WTC11 (cell line): ENCODE measurements at regions not wholly inside any gene's neighbourhood (a gene's known extent, or its start where the extent isn't known, plus 50 kb on each side); places are given as distances from the start of the nearest gene placed in this dataset.
A peak's percentile ranks its signal among the peaks of the same experiment; 100 is the strongest.

Experiments used
- ATAC-seq: fragments of 200-7000 bp; cut with Tn5 transposase; 2 replicates; pipeline ENCODE4 v1.10.0; 2021; ENCODE audit warnings: mild to moderate bottlenecking, moderate library complexity
- CTCF ChIA-PET: fragments of 300-600 bp; sonication (Branson Sonifier 250); formaldehyde crosslinking; loops from one replicate; lab custom pipeline; 2021; ENCODE audit warnings: antibody characterized with exemption; lab: Charles Lee
- POLR2A ChIA-PET: fragments of 350-600 bp; sonication (Branson Sonifier 250); formaldehyde crosslinking; loops from one replicate; lab custom pipeline; 2021; ENCODE audit warnings: antibody characterized with exemption; lab: Charles Lee
- DNase-seq: peaks from one replicate; pipeline ENCODE4 v3.0.0; 2021; ENCODE audit warnings: low spot score
- H3K27ac Mint-ChIP-seq: 2 replicates; pipeline ENCODE4 v1.8.0; 2021; ENCODE audit warnings: mixed read lengths
- H3K27me3 Mint-ChIP-seq: 2 replicates; pipeline ENCODE4 v1.8.0; 2021; ENCODE audit warnings: low read depth, mild to moderate bottlenecking, moderate library complexity, mixed read lengths
- H3K36me3 Mint-ChIP-seq: 2 replicates; pipeline ENCODE4 v1.8.0; 2021; ENCODE audit warnings: mixed read lengths
- H3K4me1 Mint-ChIP-seq: 2 replicates; pipeline ENCODE4 v1.8.0; 2022; ENCODE audit warnings: mixed read lengths
- H3K4me3 Mint-ChIP-seq: 2 replicates; pipeline ENCODE4 v1.8.0; 2021; ENCODE audit warnings: mild to moderate bottlenecking, moderate library complexity, mixed read lengths
- H3K9me3 Mint-ChIP-seq: 2 replicates; pipeline ENCODE4 v1.8.0; 2021; ENCODE audit warnings: mixed read lengths
- CREB1 ChIP-seq: sonication (generic); formaldehyde crosslinking; IDR thresholded peaks from 2 replicates; pipeline ENCODE4 v1.8.0; 2023; ENCODE audit warnings: mild to moderate bottlenecking, missing genetic modification reagents
- ETV6 ChIP-seq: sonication (generic); formaldehyde crosslinking; IDR thresholded peaks from 2 replicates; pipeline ENCODE4 v1.8.1; 2022; ENCODE audit warnings: mild to moderate bottlenecking, missing genetic modification reagents
- GABPB1 ChIP-seq: sonication (generic); formaldehyde crosslinking; IDR thresholded peaks from 2 replicates; pipeline ENCODE4 v1.8.1; 2023; ENCODE audit warnings: mild to moderate bottlenecking, missing genetic modification reagents
- HMGA2 ChIP-seq: fragments of 250-450 bp; sonication (Bioruptor Pico); IDR thresholded peaks from 2 replicates; pipeline ENCODE4 v1.4.0; 2021; ENCODE audit warnings: mild to moderate bottlenecking, moderate library complexity
- MXD4 ChIP-seq: fragments of 250-450 bp; sonication (Bioruptor Pico); IDR thresholded peaks from 2 replicates; pipeline ENCODE4 v1.8.0; 2021; ENCODE audit warnings: mild to moderate bottlenecking, moderate library complexity, borderline replicate concordance
- NFYB ChIP-seq: sonication (generic); formaldehyde crosslinking; conservative IDR thresholded peaks from 2 replicates; pipeline ENCODE4 v1.8.0; 2022; ENCODE audit warnings: low read depth, missing genetic modification reagents
- PRRX2 ChIP-seq: fragments of 250-450 bp; sonication (Bioruptor Pico); IDR thresholded peaks from 2 replicates; pipeline ENCODE4 v1.8.0; 2021; ENCODE audit warnings: mild to moderate bottlenecking
- SOX15 ChIP-seq: fragments of 250-450 bp; sonication (Bioruptor Pico); IDR thresholded peaks from 2 replicates; pipeline ENCODE4 v1.9.0; 2021; ENCODE audit warnings: mild to moderate bottlenecking
- TEAD1 ChIP-seq: sonication (generic); formaldehyde crosslinking; IDR thresholded peaks from 2 replicates; pipeline ENCODE4 v1.8.0; 2022; ENCODE audit warnings: mild to moderate bottlenecking, missing genetic modification reagents
- TEAD4 ChIP-seq: sonication (generic); formaldehyde crosslinking; IDR thresholded peaks from 2 replicates; pipeline ENCODE4 v1.8.0; 2022; ENCODE audit warnings: mild to moderate bottlenecking, missing genetic modification reagents
- TF ChIP-seq, protein P1 (sequence below): sonication (generic); formaldehyde crosslinking; IDR thresholded peaks from 2 replicates; pipeline ENCODE4 v1.8.1; 2023; ENCODE audit warnings: mild to moderate bottlenecking, moderate library complexity, missing genetic modification reagents
- TF ChIP-seq, protein P2 (sequence below): sonication (generic); formaldehyde crosslinking; IDR thresholded peaks from 2 replicates; pipeline ENCODE4 v1.8.1; 2022; ENCODE audit warnings: missing genetic modification reagents, borderline replicate concordance
- TF ChIP-seq, protein P3 (sequence below): sonication (generic); formaldehyde crosslinking; IDR thresholded peaks from 2 replicates; pipeline ENCODE4 v1.8.1; 2023; ENCODE audit warnings: mild to moderate bottlenecking, missing genetic modification reagents, moderate library complexity
- TF ChIP-seq, protein P4 (sequence below): sonication (generic); formaldehyde crosslinking; IDR thresholded peaks from 2 replicates; pipeline ENCODE4 v1.8.1; 2022; ENCODE audit warnings: mild to moderate bottlenecking, missing genetic modification reagents, moderate library complexity, borderline replicate concordance

DNA sequence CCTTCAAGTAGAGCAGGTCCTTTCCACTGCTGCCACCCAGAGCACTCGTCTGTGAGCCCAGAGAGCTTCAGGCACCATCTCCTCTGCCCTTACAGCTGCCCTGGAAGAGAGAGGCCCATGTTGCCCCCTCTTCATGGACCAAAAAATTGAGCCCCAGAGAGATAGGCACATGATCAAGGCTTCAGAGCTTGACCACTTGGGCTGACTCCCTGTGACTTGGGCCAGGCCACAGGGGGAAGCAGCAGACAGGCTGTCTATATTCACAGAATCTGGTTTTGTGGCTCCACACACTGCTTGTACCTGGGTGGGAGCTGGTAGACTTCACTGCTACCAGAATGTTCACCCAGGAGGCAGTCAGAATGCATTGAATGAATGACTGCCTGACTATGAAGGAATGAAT lies 58.2 kb downstream of the SMIM38 start:
- TF ChIP-seq, protein P1, sequence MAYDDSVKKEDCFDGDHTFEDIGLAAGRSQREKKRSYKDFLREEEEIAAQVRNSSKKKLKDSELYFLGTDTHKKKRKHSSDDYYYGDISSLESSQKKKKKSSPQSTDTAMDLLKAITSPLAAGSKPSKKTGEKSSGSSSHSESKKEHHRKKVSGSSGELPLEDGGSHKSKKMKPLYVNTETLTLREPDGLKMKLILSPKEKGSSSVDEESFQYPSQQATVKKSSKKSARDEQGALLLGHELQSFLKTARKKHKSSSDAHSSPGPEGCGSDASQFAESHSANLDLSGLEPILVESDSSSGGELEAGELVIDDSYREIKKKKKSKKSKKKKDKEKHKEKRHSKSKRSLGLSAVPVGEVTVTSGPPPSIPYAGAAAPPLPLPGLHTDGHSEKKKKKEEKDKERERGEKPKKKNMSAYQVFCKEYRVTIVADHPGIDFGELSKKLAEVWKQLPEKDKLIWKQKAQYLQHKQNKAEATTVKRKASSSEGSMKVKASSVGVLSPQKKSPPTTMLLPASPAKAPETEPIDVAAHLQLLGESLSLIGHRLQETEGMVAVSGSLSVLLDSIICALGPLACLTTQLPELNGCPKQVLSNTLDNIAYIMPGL (CRISPR knock-in tag) = no peak
- no peak for TF ChIP-seq MXD4
- ATAC-seq = no peak
- no peak overlapping the region for H3K4me3 Mint-ChIP-seq
- POLR2A ChIA-PET = no interaction called here
- H3K27me3 Mint-ChIP-seq = 0 out of 2 replicates have a peak, but pooled peaks cover 3% of the 10 kb centered on the region
- peaks cover 6% of the 10 kb centered on the region; the same call in 1 of the 2 replicates for H3K4me1 Mint-ChIP-seq
- H3K36me3 Mint-ChIP-seq = no peaks in the 10 kb centered on the region
- DNase-seq = no peak
- CTCF ChIA-PET = interaction anchor here (1.1 to 2.3 kb wide), 3 partner anchors 82 to 470 kb away, joined by 3 to 7 read pairs (median 4); no protein-coding TSS in a partner anchor
- no peak overlapping the region for H3K27ac Mint-ChIP-seq
- H3K9me3 Mint-ChIP-seq = peaks cover 7% of the 10 kb centered on the region

DNA sequence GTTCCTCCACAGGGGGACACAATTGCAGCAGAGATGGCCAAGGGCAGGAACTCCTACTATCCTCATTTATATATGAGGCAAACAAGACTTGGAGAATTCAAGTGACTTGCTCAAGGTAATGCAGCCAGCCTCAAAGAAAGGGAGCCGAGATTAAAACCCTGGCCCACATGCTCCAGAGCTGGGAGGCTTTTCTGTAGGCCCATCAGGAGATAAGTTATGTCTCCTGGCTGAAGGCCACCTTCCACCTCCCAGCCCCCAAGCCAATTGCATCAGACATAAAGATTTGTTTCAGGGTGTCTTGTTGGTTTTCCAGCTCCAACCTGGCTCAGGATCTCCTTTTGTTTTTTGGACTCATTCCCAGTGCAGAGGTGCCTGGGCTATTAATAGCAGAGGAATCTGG lies 59.5 kb downstream of the SMIM38 start:
- Mint-ChIP-seq H3K4me3 (no peak overlapping the region), H3K9me3 (peaks cover 7% of the 10 kb centered on the region), H3K4me1 (peaks cover 6% of the 10 kb centered on the region; the same call in 1 of the 2 replicates), H3K27ac (no peak overlapping the region), H3K36me3 (no peaks in the 10 kb centered on the region), H3K27me3 (0 out of 2 replicates have a peak, but pooled peaks cover 3% of the 10 kb centered on the region)
- ATAC-seq = no peak
- no peak for DNase-seq
- TF ChIP-seq, protein P2, sequence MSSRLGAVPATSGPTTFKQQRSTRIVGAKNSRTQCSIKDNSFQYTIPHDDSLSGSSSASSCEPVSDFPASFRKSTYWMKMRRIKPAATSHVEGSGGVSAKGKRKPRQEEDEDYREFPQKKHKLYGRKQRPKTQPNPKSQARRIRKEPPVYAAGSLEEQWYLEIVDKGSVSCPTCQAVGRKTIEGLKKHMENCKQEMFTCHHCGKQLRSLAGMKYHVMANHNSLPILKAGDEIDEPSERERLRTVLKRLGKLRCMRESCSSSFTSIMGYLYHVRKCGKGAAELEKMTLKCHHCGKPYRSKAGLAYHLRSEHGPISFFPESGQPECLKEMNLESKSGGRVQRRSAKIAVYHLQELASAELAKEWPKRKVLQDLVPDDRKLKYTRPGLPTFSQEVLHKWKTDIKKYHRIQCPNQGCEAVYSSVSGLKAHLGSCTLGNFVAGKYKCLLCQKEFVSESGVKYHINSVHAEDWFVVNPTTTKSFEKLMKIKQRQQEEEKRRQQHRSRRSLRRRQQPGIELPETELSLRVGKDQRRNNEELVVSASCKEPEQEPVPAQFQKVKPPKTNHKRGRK (CRISPR knock-in tag) = no peak
- CTCF ChIA-PET = no interaction called here
- POLR2A ChIA-PET = no interaction called here

DNA sequence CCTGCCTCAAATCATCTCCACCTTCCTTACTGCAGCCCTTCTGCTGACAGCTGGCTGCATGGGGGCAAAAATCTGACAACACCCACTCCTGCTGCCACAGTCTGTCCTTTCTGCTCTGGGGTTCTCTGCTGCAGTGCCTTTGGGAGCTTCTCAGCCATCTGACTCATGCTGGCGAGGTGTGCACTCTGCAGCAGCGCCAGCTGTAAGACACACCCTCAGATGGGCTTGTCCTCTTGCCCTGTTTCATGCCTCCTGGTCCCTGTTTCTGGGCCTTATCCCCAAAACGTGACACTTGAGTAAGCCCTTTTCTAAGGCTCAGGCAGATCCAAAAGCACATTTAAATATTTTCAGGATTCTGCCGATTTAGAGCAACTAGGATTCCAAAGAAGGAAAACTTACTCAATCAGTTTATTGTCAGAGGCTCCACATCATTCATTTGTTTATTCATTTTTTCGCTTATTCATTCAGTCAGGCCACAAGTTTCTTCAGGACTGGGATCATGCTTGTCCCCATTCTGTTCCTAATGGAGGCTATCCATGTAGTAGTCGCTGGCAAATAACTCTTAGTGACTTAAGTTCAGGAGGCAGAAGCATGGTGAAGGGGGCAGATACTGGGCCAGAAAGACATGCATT lies 60.2 kb downstream of the SMIM38 start:
- no peak overlapping the region for H3K27ac Mint-ChIP-seq
- no peak for TF ChIP-seq NFYB
- TF ChIP-seq, all 79 proteins: peak for 0
- peaks cover 7% of the 10 kb centered on the region for H3K9me3 Mint-ChIP-seq
- ChIA-PET POLR2A (no interaction called here), CTCF (interaction anchor here (1.2 kb wide), 1 partner anchor 85 kb away, joined by 3 read pairs; no protein-coding TSS in a partner anchor)
- DNase-seq (no peak), ATAC-seq (no peak)
- H3K27me3 Mint-ChIP-seq = 0 out of 2 replicates have a peak, but pooled peaks cover 3% of the 10 kb centered on the region
- peaks cover 6% of the 10 kb centered on the region; the same call in 1 of the 2 replicates for H3K4me1 Mint-ChIP-seq
- H3K36me3 Mint-ChIP-seq = no peaks in the 10 kb centered on the region
- no peak overlapping the region for H3K4me3 Mint-ChIP-seq

DNA sequence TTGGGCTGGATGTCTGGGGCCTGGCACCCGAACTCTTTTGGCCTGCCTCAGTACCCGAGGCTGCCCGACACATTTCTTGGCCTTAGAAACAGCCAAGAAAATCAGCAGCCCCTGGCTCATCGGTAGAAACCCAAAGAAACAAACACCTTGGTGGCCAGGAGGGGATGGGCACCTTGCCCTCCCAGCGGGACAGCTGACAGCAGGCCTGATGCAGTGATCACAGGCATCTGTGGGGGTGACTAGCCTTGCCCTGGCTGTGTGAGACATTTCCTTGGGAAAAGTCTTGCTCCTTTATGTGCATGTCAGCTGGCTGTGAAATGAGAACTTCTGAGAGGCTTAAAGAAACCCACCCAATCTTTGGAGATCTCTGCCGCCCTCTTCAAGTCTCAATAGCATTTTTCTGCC lies 60.9 kb downstream of the SMIM38 start:
- H3K27me3 Mint-ChIP-seq = 0 out of 2 replicates have a peak, but pooled peaks cover 3% of the 10 kb centered on the region
- H3K4me3 Mint-ChIP-seq = no peak overlapping the region
- ChIA-PET CTCF (interaction anchor here (1.2 kb wide), 1 partner anchor 85 kb away, joined by 3 read pairs; no protein-coding TSS in a partner anchor), POLR2A (no interaction called here)
- TF ChIP-seq SOX15 (CRISPR knock-in tag) = no peak
- ATAC-seq (no peak), DNase-seq (peak; percentile 6)
- peaks cover 5% of the 10 kb centered on the region; the same call in 1 of the 2 replicates for H3K4me1 Mint-ChIP-seq
- peaks cover 7% of the 10 kb centered on the region for H3K9me3 Mint-ChIP-seq
- H3K36me3 Mint-ChIP-seq = no peaks in the 10 kb centered on the region
- no peak overlapping the region for H3K27ac Mint-ChIP-seq

DNA sequence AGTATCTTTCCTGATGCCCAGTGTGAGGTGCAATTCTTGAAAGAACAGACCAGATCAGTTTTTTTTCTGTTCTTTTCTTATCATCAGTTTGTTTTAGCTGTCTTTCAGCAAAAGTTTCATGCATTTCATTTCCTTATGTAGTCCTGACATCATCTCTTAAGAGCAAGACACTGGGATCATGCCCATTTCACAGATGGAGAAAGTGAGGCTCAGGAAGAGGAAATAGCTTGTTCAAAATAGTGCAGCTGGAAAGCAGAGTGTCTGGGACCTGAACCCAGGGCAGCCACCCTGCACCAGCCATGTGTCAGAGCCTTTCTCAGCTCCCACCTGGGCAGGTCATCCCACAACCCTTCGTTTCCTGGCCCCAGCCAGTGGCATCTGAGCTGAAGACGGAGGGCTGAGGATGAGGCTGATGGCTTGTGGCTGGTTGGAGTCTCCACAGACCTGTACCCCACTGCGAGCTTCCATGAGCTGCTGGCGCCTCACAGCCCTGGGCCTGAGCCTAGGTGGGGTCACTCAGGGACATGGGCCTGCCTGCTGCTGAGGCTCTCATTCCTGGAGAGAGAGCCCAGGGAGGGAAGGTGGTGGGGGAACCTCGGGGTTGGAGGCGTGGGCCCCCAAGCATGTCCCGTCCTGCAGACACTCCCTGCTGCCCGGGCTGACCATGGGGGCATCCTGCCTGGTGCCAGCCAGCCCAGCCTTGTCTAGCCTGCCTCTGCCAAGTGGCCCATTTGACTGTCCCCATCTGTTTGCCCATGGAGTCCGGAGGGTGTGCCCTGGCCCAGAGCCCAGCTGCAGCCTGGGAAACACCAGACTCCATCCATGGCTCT lies 61.8 kb downstream of the SMIM38 start:
- no peak for ATAC-seq
- H3K9me3 Mint-ChIP-seq = peaks cover 7% of the 10 kb centered on the region
- no peak overlapping the region for H3K4me3 Mint-ChIP-seq
- ChIA-PET CTCF (interaction anchor here (0.8 to 1.0 kb wide), 2 partner anchors 86 to 116 kb away, joined by 3 to 4 read pairs; no protein-coding TSS in a partner anchor), POLR2A (no interaction called here)
- no peak overlapping the region for H3K27ac Mint-ChIP-seq
- no peaks in the 10 kb centered on the region for H3K4me1 Mint-ChIP-seq
- 0 out of 2 replicates have a peak, but pooled peaks cover 2% of the 10 kb centered on the region for H3K27me3 Mint-ChIP-seq
- H3K36me3 Mint-ChIP-seq = no peaks in the 10 kb centered on the region
- DNase-seq = peak; percentile 9
- TF ChIP-seq PRRX2 = no peak
- TF ChIP-seq GABPB1 (CRISPR knock-in tag) = no peak
- TF ChIP-seq HMGA2 (CRISPR knock-in tag) = no peak
- TF ChIP-seq TEAD4 (CRISPR knock-in tag) = no peak
- TF ChIP-seq, protein P3, sequence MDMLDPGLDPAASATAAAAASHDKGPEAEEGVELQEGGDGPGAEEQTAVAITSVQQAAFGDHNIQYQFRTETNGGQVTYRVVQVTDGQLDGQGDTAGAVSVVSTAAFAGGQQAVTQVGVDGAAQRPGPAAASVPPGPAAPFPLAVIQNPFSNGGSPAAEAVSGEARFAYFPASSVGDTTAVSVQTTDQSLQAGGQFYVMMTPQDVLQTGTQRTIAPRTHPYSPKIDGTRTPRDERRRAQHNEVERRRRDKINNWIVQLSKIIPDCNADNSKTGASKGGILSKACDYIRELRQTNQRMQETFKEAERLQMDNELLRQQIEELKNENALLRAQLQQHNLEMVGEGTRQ (CRISPR knock-in tag) = no peak
- TF ChIP-seq TEAD1 (CRISPR knock-in tag) = no peak
- TF ChIP-seq, protein P1 (CRISPR knock-in tag) = no peak
- no peak for TF ChIP-seq CREB1 (CRISPR knock-in tag)
- TF ChIP-seq, protein P4, sequence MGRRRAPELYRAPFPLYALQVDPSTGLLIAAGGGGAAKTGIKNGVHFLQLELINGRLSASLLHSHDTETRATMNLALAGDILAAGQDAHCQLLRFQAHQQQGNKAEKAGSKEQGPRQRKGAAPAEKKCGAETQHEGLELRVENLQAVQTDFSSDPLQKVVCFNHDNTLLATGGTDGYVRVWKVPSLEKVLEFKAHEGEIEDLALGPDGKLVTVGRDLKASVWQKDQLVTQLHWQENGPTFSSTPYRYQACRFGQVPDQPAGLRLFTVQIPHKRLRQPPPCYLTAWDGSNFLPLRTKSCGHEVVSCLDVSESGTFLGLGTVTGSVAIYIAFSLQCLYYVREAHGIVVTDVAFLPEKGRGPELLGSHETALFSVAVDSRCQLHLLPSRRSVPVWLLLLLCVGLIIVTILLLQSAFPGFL (CRISPR knock-in tag) = no peak
- TF ChIP-seq ETV6 = no peak
